ENCODE measurements at regions not wholly inside any gene's neighbourhood (a gene's known extent, or its start where the extent isn't known, plus 50 kb on each side); places are given as distances from the start of the nearest gene placed in this dataset.

DNA sequence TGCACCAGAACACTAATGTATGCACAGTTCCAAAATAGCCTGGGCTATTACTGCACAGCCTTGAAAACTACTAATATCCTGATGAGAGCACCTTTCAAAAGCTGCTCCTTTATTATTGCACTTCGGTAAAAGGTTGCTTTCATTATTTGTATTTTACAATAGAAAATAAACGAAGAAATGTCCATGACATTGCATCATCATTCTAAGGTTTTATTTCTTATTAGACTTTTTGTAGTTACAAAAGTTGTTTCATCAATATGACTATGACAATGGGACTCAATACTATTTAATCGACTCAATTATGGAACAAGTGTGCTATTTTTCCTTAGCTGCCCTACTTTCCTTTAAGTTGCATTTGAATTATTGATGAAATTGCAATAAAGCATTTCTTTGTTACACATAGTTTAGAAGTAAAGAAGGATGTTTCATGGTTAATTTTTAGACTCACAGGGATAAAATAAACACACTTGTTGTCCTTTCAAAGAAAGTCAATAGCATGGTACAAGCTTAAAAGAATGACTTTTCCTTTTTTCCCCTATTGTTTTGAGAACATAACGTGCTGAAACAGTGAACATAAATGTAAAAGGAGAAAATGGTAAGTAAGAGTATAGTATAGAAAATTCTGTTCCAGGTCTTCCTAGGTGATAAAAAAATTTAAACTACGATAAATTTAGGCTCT, 407.6 kb downstream of the BCAT1 start:
- intact Hi-C loops (cut with micrococcal nuclease) = no loop called here
- H3K27ac Mint-ChIP-seq = no peak overlapping the region
- TF ChIP-seq, protein P1, sequence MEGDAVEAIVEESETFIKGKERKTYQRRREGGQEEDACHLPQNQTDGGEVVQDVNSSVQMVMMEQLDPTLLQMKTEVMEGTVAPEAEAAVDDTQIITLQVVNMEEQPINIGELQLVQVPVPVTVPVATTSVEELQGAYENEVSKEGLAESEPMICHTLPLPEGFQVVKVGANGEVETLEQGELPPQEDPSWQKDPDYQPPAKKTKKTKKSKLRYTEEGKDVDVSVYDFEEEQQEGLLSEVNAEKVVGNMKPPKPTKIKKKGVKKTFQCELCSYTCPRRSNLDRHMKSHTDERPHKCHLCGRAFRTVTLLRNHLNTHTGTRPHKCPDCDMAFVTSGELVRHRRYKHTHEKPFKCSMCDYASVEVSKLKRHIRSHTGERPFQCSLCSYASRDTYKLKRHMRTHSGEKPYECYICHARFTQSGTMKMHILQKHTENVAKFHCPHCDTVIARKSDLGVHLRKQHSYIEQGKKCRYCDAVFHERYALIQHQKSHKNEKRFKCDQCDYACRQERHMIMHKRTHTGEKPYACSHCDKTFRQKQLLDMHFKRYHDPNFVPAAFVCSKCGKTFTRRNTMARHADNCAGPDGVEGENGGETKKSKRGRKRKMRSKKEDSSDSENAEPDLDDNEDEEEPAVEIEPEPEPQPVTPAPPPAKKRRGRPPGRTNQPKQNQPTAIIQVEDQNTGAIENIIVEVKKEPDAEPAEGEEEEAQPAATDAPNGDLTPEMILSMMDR (IDR thresholded peaks at IDR 0.05) = no peak
- no peaks in the 10 kb centered on the region for H3K9me3 Mint-ChIP-seq
- ATAC-seq = no peak
- WGBS (ENCODE audit: insufficient coverage) = 93% methylated on average over 2 of the region's 5 CpGs
- Histone ChIP-seq H3K9me3 (ENCODE audit: control insufficient read depth, insufficient read depth, low read length) (no peaks in the 10 kb centered on the region), H3K27me3 (ENCODE audit: control insufficient read depth, insufficient read depth, low read length) (no peaks in the 10 kb centered on the region), H3K36me3 (ENCODE audit: control insufficient read depth, insufficient read depth, low read length) (no peaks in the 10 kb centered on the region), H3K4me3 (ENCODE audit: low read length) (no peak overlapping the region), H3K27ac (ENCODE audit: low read length) (no peak overlapping the region), H3K4me1 (ENCODE audit: control insufficient read depth, insufficient read depth, low read length) (no peaks in the 10 kb centered on the region)
- no peak for DNase-seq
- no peaks in the 10 kb centered on the region for H3K36me3 Mint-ChIP-seq
- H3K4me1 Mint-ChIP-seq = no peaks in the 10 kb centered on the region
- no peak overlapping the region for H3K4me3 Mint-ChIP-seq
- no peaks in the 10 kb centered on the region for H3K27me3 Mint-ChIP-seq (ENCODE audit: low read depth in 2 of 2)

GRCh38 chr12:24539646-24540045, 409.3 kb downstream of the BCAT1 start:
- Mint-ChIP-seq H3K36me3 (no peaks in the 10 kb centered on the region), H3K9me3 (no peaks in the 10 kb centered on the region), H3K27me3 (ENCODE audit: low read depth in 2 of 2) (no peaks in the 10 kb centered on the region), H3K4me1 (no peaks in the 10 kb centered on the region), H3K4me3 (no peak overlapping the region), H3K27ac (no peak overlapping the region)
- TF ChIP-seq, protein P1 (IDR thresholded peaks at IDR 0.05) = no peak
- Histone ChIP-seq H3K4me1 (ENCODE audit: control insufficient read depth, insufficient read depth, low read length) (no peaks in the 10 kb centered on the region), H3K4me3 (ENCODE audit: low read length) (no peak overlapping the region), H3K27ac (ENCODE audit: low read length) (no peak overlapping the region), H3K36me3 (ENCODE audit: control insufficient read depth, insufficient read depth, low read length) (no peaks in the 10 kb centered on the region), H3K27me3 (ENCODE audit: control insufficient read depth, insufficient read depth, low read length) (no peaks in the 10 kb centered on the region), H3K9me3 (ENCODE audit: control insufficient read depth, insufficient read depth, low read length) (no peaks in the 10 kb centered on the region)
- intact Hi-C loops (cut with micrococcal nuclease) = no loop called here
- no CpG with 5 or more reads among the region's 3 CpGs for WGBS (ENCODE audit: insufficient coverage)
- ATAC-seq (no peak), DNase-seq (no peak)

GRCh38 chr12:24537083-24537860, 411.6 kb downstream of the BCAT1 start:
- TF ChIP-seq, protein P1 (IDR thresholded peaks at IDR 0.05) = no peak
- Mint-ChIP-seq H3K4me3 (no peak overlapping the region), H3K4me1 (no peaks in the 10 kb centered on the region), H3K27ac (no peak overlapping the region), H3K9me3 (no peaks in the 10 kb centered on the region), H3K36me3 (no peaks in the 10 kb centered on the region), H3K27me3 (ENCODE audit: low read depth in 2 of 2) (no peaks in the 10 kb centered on the region)
- no peak overlapping the region for H3K4me3 ChIP-seq (ENCODE audit: low read length)
- H3K9me3 ChIP-seq (ENCODE audit: control insufficient read depth, insufficient read depth, low read length) = no peaks in the 10 kb centered on the region
- no peak overlapping the region for H3K27ac ChIP-seq (ENCODE audit: low read length)
- H3K27me3 ChIP-seq (ENCODE audit: control insufficient read depth, insufficient read depth, low read length) = no peaks in the 10 kb centered on the region
- H3K4me1 ChIP-seq (ENCODE audit: control insufficient read depth, insufficient read depth, low read length) = no peaks in the 10 kb centered on the region
- no peaks in the 10 kb centered on the region for H3K36me3 ChIP-seq (ENCODE audit: control insufficient read depth, insufficient read depth, low read length)
- intact Hi-C loops (cut with micrococcal nuclease) = no loop called here
- DNase-seq (no peak), ATAC-seq (no peak)
- 89% methylated on average over 3 of the region's 3 CpGs for WGBS (ENCODE audit: insufficient coverage)
